SK-N-SH (cell line): ENCODE measurements at regions not wholly inside any gene's neighbourhood (a gene's known extent, or its start where the extent isn't known, plus 50 kb on each side); places are given as distances from the start of the nearest gene placed in this dataset.

Experiments used
- CTCF ChIA-PET: fragments of 300-600, 350-600 bp; formaldehyde crosslinking; extraction: SDS; loops from one replicate; lab custom pipeline; 2021; lab: Yijun Ruan, JAX
- POLR2A ChIA-PET: fragments of 350-600 bp; sonication (Branson Sonifier 250); formaldehyde crosslinking; extraction: SDS; loops from one replicate; lab custom pipeline; 2020; ENCODE audit warnings: antibody characterized with exemption, inconsistent platforms; lab: Yijun Ruan, JAX
- DNase-seq: peaks from one replicate; pipeline ENCODE4 v3.0.0; 2012
- H2AFZ ChIP-seq: fragments of 200-600 bp; sonication (generic); 2 replicates; pipeline ENCODE4 v1.8.1; 2016; ENCODE audit warnings: antibody characterized with exemption, mild to moderate bottlenecking, low read depth
- H3F3A ChIP-seq: fragments of 200-600 bp; sonication (generic); replicated peaks from 2 replicates; pipeline ENCODE3; 2016; ENCODE audit warnings: antibody characterized with exemption, mild to moderate bottlenecking; ENCODE audit not compliant: insufficient read depth
- H3K27ac ChIP-seq, 2 experiments: fragments of 200-500 bp in 1 of 2; fragments of 200-600 bp in 1 of 2; sonication (Bioruptor generic) in 1 of 2; sonication (generic), shearing (Covaris generic) in 1 of 2; 2 replicates each; pipeline versions ENCODE4 v1.5.1 to v1.6.1; 2014 to 2016; ENCODE audit warnings: low read depth in 2 of 2, inconsistent platforms in 1 of 2, low read length in 1 of 2, mild to moderate bottlenecking in 1 of 2, mixed read lengths in 1 of 2
- H3K27me3 ChIP-seq: fragments of 200-600 bp; sonication (generic), shearing (Covaris generic); 2 replicates; pipeline ENCODE4 v1.6.1; 2016; ENCODE audit warnings: mixed run types; ENCODE audit not compliant: insufficient read depth
- H3K36me3 ChIP-seq, 2 experiments: fragments of 200-500 bp in 1 of 2; fragments of 200-600 bp in 1 of 2; sonication (Bioruptor generic) in 1 of 2; sonication (generic) in 1 of 2; replicated peaks in 1 of 2; 2 replicates each; pipeline versions ENCODE3 to v1.5.1; 2014 to 2016; ENCODE audit warnings: low read length in 1 of 2, mild to moderate bottlenecking in 1 of 2; ENCODE audit not compliant: insufficient read depth in 2 of 2, control insufficient read depth in 1 of 2
- H3K4me1 ChIP-seq, 2 experiments: fragments of 200-500 bp in 1 of 2; fragments of 200-600 bp in 1 of 2; sonication (Bioruptor generic) in 1 of 2; sonication (generic), shearing (Covaris generic) in 1 of 2; 2 replicates each; pipeline versions ENCODE4 v1.5.1 to v1.6.1; 2014 to 2016; ENCODE audit warnings: low read depth in 1 of 2, low read length in 1 of 2, mixed run types in 1 of 2; ENCODE audit not compliant: insufficient read depth in 2 of 2, control insufficient read depth in 1 of 2
- H3K4me2 ChIP-seq: fragments of 200-600 bp; sonication (generic), shearing (Covaris generic); 2 replicates; pipeline ENCODE4 v1.6.1; 2017; ENCODE audit warnings: mixed run types
- H3K4me3 ChIP-seq, 2 experiments: fragments of 200-500 bp in 1 of 2; fragments of 200-600 bp in 1 of 2; sonication (Bioruptor generic) in 1 of 2; sonication (generic), shearing (Covaris generic) in 1 of 2; 2 replicates each; pipeline versions ENCODE4 v1.5.1 to v1.8.1; 2014 to 2016; ENCODE audit warnings: low read depth in 2 of 2, inconsistent platforms in 1 of 2, low read length in 1 of 2, mild to moderate bottlenecking in 1 of 2, mixed read lengths in 1 of 2, moderate library complexity in 1 of 2
- H3K79me2 ChIP-seq: fragments of 200-600 bp; sonication (generic); 2 replicates; pipeline ENCODE4 v1.8.1; 2017; ENCODE audit warnings: mild to moderate bottlenecking; ENCODE audit not compliant: insufficient read depth
- H3K9ac ChIP-seq: fragments of 200-600 bp; sonication (generic); 2 replicates; pipeline ENCODE4 v1.6.1; 2017; ENCODE audit warnings: mixed run types
- H3K9me2 ChIP-seq: fragments of 200-600 bp; sonication (generic); 2 replicates; pipeline ENCODE4 v1.6.1; 2017; ENCODE audit warnings: mixed run types
- H3K9me3 ChIP-seq: fragments of 200-600 bp; sonication (generic); 2 replicates; pipeline ENCODE4 v1.6.1; 2017; ENCODE audit warnings: mixed run types, mild to moderate bottlenecking, moderate library complexity
- H4K20me1 ChIP-seq: fragments of 200-600 bp; sonication (generic); 2 replicates; pipeline ENCODE4 v1.6.1; 2017; ENCODE audit warnings: mild to moderate bottlenecking, mixed run types; ENCODE audit not compliant: insufficient read depth
- CHD2 ChIP-seq: fragments of 150-350 bp; IDR thresholded peaks from 2 replicates; pipeline ENCODE4 v1.6.1; 2018; ENCODE audit warnings: low read length; ENCODE audit not compliant: partially characterized antibody
- EZH2phosphoT487 ChIP-seq: fragments of 200-600 bp; sonication (generic); IDR thresholded peaks from 2 replicates; pipeline ENCODE4 v1.6.1; 2017; ENCODE audit warnings: low read depth, mixed run types, mild to moderate bottlenecking, antibody characterized with exemption, moderate library complexity, borderline replicate concordance
- FOSL2 ChIP-seq: IDR thresholded peaks from 2 replicates; pipeline ENCODE4 v1.4.0; 2012; ENCODE audit warnings: low read depth, mild to moderate bottlenecking, moderate library complexity, borderline replicate concordance
- FOXJ3 ChIP-seq: sonication (generic); formaldehyde crosslinking; IDR thresholded peaks from 2 replicates; pipeline ENCODE4 v1.5.1; 2020; ENCODE audit warnings: mild to moderate bottlenecking, missing genetic modification reagents
- FOXM1 ChIP-seq: IDR thresholded peaks from 2 replicates; pipeline ENCODE4 v1.4.0; 2012; ENCODE audit warnings: low read depth, mild to moderate bottlenecking
- GATA2 ChIP-seq: sonication (generic); formaldehyde crosslinking; IDR thresholded peaks from 2 replicates; pipeline ENCODE4 v1.5.0; 2020; ENCODE audit warnings: mild to moderate bottlenecking, missing genetic modification reagents
- NRF1 ChIP-seq: IDR thresholded peaks from 2 replicates; pipeline ENCODE4 v1.6.1; 2012; ENCODE audit warnings: low read depth, mild to moderate bottlenecking, low read length
- POLR2AphosphoS5 ChIP-seq: IDR thresholded peaks from 2 replicates; pipeline ENCODE4 v1.6.1; 2012; ENCODE audit warnings: low read depth, low read length
- RAD21 ChIP-seq: IDR thresholded peaks from 2 replicates; pipeline ENCODE4 v1.6.1; 2012; ENCODE audit warnings: mild to moderate bottlenecking, low read length
- RCOR1 ChIP-seq: fragments of 150-350 bp; IDR thresholded peaks from 2 replicates; pipeline ENCODE4 v1.6.1; 2017; ENCODE audit warnings: antibody characterized with exemption, low read length
- RXRA ChIP-seq: IDR thresholded peaks from 2 replicates; pipeline ENCODE4 v1.4.0; 2012; ENCODE audit warnings: low read depth, mild to moderate bottlenecking, borderline replicate concordance
- SMC3 ChIP-seq: IDR thresholded peaks from 2 replicates; pipeline ENCODE4 v1.6.1; 2012; ENCODE audit warnings: low read depth, low read length, improper control_type of control experiment
- TAF1 ChIP-seq: IDR thresholded peaks from 2 replicates; pipeline ENCODE4 v1.6.1; 2012; ENCODE audit warnings: low read depth, mild to moderate bottlenecking, low read length, moderate library complexity, borderline replicate concordance
- USF2 ChIP-seq: fragments of 150-350 bp; IDR thresholded peaks from 2 replicates; pipeline ENCODE4 v1.6.1; 2017; ENCODE audit warnings: antibody characterized with exemption, low read length, low read depth, borderline replicate concordance
- YY1 ChIP-seq: IDR thresholded peaks from 2 replicates; pipeline ENCODE4 v1.4.0; 2012; ENCODE audit warnings: low read depth, mild to moderate bottlenecking
- WGBS: methylation state at CpG from one replicate; pipeline ENCODE4 v1.1.6; 2017; ENCODE audit warnings: low lambda C conversion rate; 5-methylcytosine and 5-hydroxymethylcytosine counted together
- TF ChIP-seq, protein P1 (sequence below): IDR thresholded peaks from 2 replicates; pipeline ENCODE4 v1.6.1; 2012; ENCODE audit warnings: mild to moderate bottlenecking, low read depth, low read length, moderate library complexity
- TF ChIP-seq, protein P2 (sequence below): IDR thresholded peaks from 2 replicates; pipeline ENCODE4 v1.4.0; 2012; ENCODE audit warnings: low read depth, borderline replicate concordance

- H3F3A ChIP-seq = no peaks in the 10 kb centered on the region
- no peak for TF ChIP-seq RAD21
- no peak for TF ChIP-seq NRF1
- TF ChIP-seq TAF1 = no peak
- no peaks in the 10 kb centered on the region for H3K79me2 ChIP-seq
- POLR2A ChIA-PET = no interaction called here
- peaks cover 0 to 3% of the 10 kb centered on the region in 2 experiments; a peak in 1 of 4 replicates for H3K4me1 ChIP-seq
- no peak for DNase-seq
- H3K9me2 ChIP-seq = no peaks in the 10 kb centered on the region
- CTCF ChIA-PET = interaction anchor here (0.6 to 2.2 kb wide), 4 partner anchors 13 to 202 kb away, joined by 3 to 8 read pairs (median 4); no protein-coding TSS in a partner anchor
- no peaks in the 10 kb centered on the region for H4K20me1 ChIP-seq
- H3K9ac ChIP-seq = no peak overlapping the region
- no peak overlapping the region for H2AFZ ChIP-seq
- H3K27ac ChIP-seq = no peak overlapping the region
- no peak overlapping the region for H3K4me3 ChIP-seq
- no peak overlapping the region for H3K4me2 ChIP-seq
- peaks cover 5% of the 10 kb centered on the region for H3K27me3 ChIP-seq
- H3K9me3 ChIP-seq = no peaks in the 10 kb centered on the region
- H3K36me3 ChIP-seq = no peaks in the 10 kb centered on the region
Measured at GRCh38 chr1:47514229-47514628, 76.4 kb downstream of the FOXD2 start.

- no peak overlapping the region for H2AFZ ChIP-seq
- H4K20me1 ChIP-seq = no peaks in the 10 kb centered on the region
- no peaks in the 10 kb centered on the region for H3K36me3 ChIP-seq
- peaks cover 0 to 3% of the 10 kb centered on the region in 2 experiments; a peak in 1 of 4 replicates for H3K4me1 ChIP-seq
- TF ChIP-seq YY1 (no peak), GATA2 (CRISPR knock-in tag) (no peak), FOXM1 (no peak), POLR2AphosphoS5 (no peak), RCOR1 (no peak), EZH2phosphoT487 (no peak), FOXJ3 (CRISPR knock-in tag) (no peak), TAF1 (no peak), SMC3 (no peak), USF2 (no peak), RXRA (no peak), CHD2 (no peak), FOSL2 (no peak)
- TF ChIP-seq, protein P1, sequence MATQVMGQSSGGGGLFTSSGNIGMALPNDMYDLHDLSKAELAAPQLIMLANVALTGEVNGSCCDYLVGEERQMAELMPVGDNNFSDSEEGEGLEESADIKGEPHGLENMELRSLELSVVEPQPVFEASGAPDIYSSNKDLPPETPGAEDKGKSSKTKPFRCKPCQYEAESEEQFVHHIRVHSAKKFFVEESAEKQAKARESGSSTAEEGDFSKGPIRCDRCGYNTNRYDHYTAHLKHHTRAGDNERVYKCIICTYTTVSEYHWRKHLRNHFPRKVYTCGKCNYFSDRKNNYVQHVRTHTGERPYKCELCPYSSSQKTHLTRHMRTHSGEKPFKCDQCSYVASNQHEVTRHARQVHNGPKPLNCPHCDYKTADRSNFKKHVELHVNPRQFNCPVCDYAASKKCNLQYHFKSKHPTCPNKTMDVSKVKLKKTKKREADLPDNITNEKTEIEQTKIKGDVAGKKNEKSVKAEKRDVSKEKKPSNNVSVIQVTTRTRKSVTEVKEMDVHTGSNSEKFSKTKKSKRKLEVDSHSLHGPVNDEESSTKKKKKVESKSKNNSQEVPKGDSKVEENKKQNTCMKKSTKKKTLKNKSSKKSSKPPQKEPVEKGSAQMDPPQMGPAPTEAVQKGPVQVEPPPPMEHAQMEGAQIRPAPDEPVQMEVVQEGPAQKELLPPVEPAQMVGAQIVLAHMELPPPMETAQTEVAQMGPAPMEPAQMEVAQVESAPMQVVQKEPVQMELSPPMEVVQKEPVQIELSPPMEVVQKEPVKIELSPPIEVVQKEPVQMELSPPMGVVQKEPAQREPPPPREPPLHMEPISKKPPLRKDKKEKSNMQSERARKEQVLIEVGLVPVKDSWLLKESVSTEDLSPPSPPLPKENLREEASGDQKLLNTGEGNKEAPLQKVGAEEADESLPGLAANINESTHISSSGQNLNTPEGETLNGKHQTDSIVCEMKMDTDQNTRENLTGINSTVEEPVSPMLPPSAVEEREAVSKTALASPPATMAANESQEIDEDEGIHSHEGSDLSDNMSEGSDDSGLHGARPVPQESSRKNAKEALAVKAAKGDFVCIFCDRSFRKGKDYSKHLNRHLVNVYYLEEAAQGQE = no peak
- TF ChIP-seq, protein P2, sequence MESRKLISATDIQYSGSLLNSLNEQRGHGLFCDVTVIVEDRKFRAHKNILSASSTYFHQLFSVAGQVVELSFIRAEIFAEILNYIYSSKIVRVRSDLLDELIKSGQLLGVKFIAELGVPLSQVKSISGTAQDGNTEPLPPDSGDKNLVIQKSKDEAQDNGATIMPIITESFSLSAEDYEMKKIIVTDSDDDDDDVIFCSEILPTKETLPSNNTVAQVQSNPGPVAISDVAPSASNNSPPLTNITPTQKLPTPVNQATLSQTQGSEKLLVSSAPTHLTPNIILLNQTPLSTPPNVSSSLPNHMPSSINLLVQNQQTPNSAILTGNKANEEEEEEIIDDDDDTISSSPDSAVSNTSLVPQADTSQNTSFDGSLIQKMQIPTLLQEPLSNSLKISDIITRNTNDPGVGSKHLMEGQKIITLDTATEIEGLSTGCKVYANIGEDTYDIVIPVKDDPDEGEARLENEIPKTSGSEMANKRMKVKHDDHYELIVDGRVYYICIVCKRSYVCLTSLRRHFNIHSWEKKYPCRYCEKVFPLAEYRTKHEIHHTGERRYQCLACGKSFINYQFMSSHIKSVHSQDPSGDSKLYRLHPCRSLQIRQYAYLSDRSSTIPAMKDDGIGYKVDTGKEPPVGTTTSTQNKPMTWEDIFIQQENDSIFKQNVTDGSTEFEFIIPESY = no peak
- 56% methylated on average over 8 of the region's 8 CpGs for WGBS
- H3K9me2 ChIP-seq = no peaks in the 10 kb centered on the region
- ChIA-PET CTCF (interaction anchor here (1.3 to 1.5 kb wide), 2 partner anchors 92 to 195 kb away, joined by 4 read pairs; no protein-coding TSS in a partner anchor), POLR2A (no interaction called here)
- DNase-seq = peak; percentile 48
- no peaks in the 10 kb centered on the region for H3K9me3 ChIP-seq
- no peak overlapping the region for H3K9ac ChIP-seq
- H3K27me3 ChIP-seq = no peaks in the 10 kb centered on the region; the same call in 1 of the 2 replicates
- H3K27ac ChIP-seq = no peak overlapping the region
- no peak overlapping the region for H3K4me3 ChIP-seq
- H3F3A ChIP-seq = no peaks in the 10 kb centered on the region
- H3K4me2 ChIP-seq = no peak overlapping the region
- no peaks in the 10 kb centered on the region for H3K79me2 ChIP-seq
Measured at GRCh38 chr1:47515164-47515789, 77.4 kb downstream of the FOXD2 start.
